ENCODE measurements at regions not wholly inside any gene's neighbourhood (a gene's known extent, or its start where the extent isn't known, plus 50 kb on each side); places are given as distances from the start of the nearest gene placed in this dataset.
"Not testable (repeated sequence)": the region's sequence is repeated elsewhere in the genome, so short reads cannot be mapped to it uniquely, and the experiment has no call there.

- FAIRE-seq (no peak), DNase-seq (ENCODE audit: low spot score) (no peak)
Observed at GRCh38 chr10:9015447-9015846, 961.0 kb downstream of the GATA3 start.

GRCh38 chr10:9016930-9017329 lies 962.4 kb downstream of the GATA3 start:
- DNase-seq (ENCODE audit: low spot score) (no peak), FAIRE-seq (no peak)

GRCh38 chr10:9018195-9019173 lies 964.0 kb downstream of the GATA3 start:
- no peak for DNase-seq (ENCODE audit: low spot score)
- no peak for FAIRE-seq

GRCh38 chr10:9023206-9023605 lies 968.7 kb downstream of the GATA3 start:
- FAIRE-seq: no peak

GRCh38 chr10:9024210-9024609 lies 969.7 kb downstream of the GATA3 start:
- FAIRE-seq: no peak
- DNase-seq (ENCODE audit: low spot score): no peak

More at GRCh38 chr10:9023206-9023605, 968.7 kb downstream of the GATA3 start:
- DNase-seq (ENCODE audit: low spot score): no peak

GRCh38 chr10:9028231-9028630 lies 973.7 kb downstream of the GATA3 start:
- FAIRE-seq: no peak
- no peak for DNase-seq (ENCODE audit: low spot score)

- DNase-seq (ENCODE audit: low spot score) (no peak), FAIRE-seq (no peak)
Observed at GRCh38 chr10:9035355-9035754, 980.9 kb downstream of the GATA3 start.

GRCh38 chr10:9036711-9037204 lies 982.3 kb downstream of the GATA3 start:
- no peak for FAIRE-seq

GRCh38 chr10:9038146-9038714 lies 983.7 kb downstream of the GATA3 start:
- no peak for FAIRE-seq
- no peak for DNase-seq (ENCODE audit: low spot score)

More at GRCh38 chr10:9036711-9037204, 982.3 kb downstream of the GATA3 start:
- no peak for DNase-seq (ENCODE audit: low spot score)

- no peak for FAIRE-seq
- no peak for DNase-seq (ENCODE audit: low spot score)
Observed at GRCh38 chr10:9043466-9043865, 989.0 kb downstream of the GATA3 start.

GRCh38 chr10:9045311-9045710 lies 990.8 kb downstream of the GATA3 start:
- no peak for DNase-seq (ENCODE audit: low spot score)
- FAIRE-seq: no peak

- FAIRE-seq (no peak), DNase-seq (ENCODE audit: low spot score) (no peak)
Observed at GRCh38 chr10:9051328-9051974, 997.0 kb downstream of the GATA3 start.

GRCh38 chr10:9052767-9053166 lies 998.3 kb downstream of the GATA3 start:
- FAIRE-seq (no peak), DNase-seq (ENCODE audit: low spot score) (no peak)

GRCh38 chr10:9056521-9056920 lies 1002.0 kb downstream of the GATA3 start:
- no peak for FAIRE-seq
- DNase-seq (ENCODE audit: low spot score): no peak

GRCh38 chr10:9057293-9057692 lies 1002.8 kb downstream of the GATA3 start:
- not testable (repeated sequence) for DNase-seq (ENCODE audit: low spot score); FAIRE-seq

- DNase-seq (ENCODE audit: low spot score) (no peak), FAIRE-seq (no peak)
Observed at GRCh38 chr10:9060314-9060713, 1005.8 kb downstream of the GATA3 start.

GRCh38 chr10:9061871-9062270 lies 1007.4 kb downstream of the GATA3 start:
- FAIRE-seq (no peak), DNase-seq (ENCODE audit: low spot score) (no peak)

- FAIRE-seq: no peak
- no peak for DNase-seq (ENCODE audit: low spot score)
Observed at GRCh38 chr10:9066152-9066551, 1011.7 kb downstream of the GATA3 start.

GRCh38 chr10:9068003-9068402 lies 1013.5 kb downstream of the GATA3 start:
- DNase-seq (ENCODE audit: low spot score) (no peak), FAIRE-seq (no peak)

- FAIRE-seq: no peak
- DNase-seq (ENCODE audit: low spot score): no peak
Observed at GRCh38 chr10:9069136-9069535, 1014.6 kb downstream of the GATA3 start.

GRCh38 chr10:9075420-9075819 lies 1020.9 kb downstream of the GATA3 start:
- no peak for DNase-seq (ENCODE audit: low spot score)
- peak; percentile 12 for FAIRE-seq

- FAIRE-seq (no peak), DNase-seq (ENCODE audit: low spot score) (no peak)
Observed at GRCh38 chr10:9076066-9076465, 1021.6 kb downstream of the GATA3 start.

Measured in RCC 7860 (cell line).